NCI-H2196 (cell line): ENCODE measurements at regions not wholly inside any gene's neighbourhood (a gene's known extent, or its start where the extent isn't known, plus 50 kb on each side); places are given as distances from the start of the nearest gene placed in this dataset.
"Not testable (repeated sequence)": the region's sequence is repeated elsewhere in the genome, so short reads cannot be mapped to it uniquely, and the experiment has no call there.

ENCODE experiments used
- DNase-seq: peaks from one replicate; lab custom pipeline; 2025; ENCODE audit not compliant: unreplicated experiment; lab: John Stamatoyannopoulos, UW

DNA sequence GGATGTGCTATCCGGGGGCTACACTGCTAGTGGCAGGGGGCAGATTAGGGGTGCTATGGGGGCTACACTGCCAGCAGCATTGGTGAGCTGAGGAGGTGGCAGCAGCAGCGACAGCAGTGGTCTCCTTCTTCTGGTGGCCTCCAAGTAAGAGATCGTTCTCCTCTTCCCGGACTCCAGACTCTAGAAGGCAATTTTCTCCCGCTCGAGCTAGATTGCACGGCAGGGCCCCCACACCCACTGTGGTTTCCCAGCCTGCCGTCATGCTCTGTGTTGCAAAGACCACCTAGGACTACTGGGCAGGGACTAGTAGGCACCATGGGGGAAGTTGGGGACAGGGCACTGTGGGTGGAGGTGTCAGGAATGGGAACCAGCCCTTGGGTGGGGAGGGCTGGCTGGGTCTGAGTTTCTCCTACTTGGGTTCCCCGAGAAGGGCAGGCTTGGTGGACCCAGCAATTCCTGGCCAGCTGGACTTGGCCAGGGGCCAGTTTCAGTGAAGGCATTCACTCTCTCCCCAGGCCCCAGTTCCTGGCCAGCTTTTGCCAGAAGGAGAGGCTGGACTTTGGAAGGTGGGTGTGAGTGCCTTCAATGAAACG lies 203.4 kb upstream of the WSB1 start:
- DNase-seq: not testable (repeated sequence)

DNA sequence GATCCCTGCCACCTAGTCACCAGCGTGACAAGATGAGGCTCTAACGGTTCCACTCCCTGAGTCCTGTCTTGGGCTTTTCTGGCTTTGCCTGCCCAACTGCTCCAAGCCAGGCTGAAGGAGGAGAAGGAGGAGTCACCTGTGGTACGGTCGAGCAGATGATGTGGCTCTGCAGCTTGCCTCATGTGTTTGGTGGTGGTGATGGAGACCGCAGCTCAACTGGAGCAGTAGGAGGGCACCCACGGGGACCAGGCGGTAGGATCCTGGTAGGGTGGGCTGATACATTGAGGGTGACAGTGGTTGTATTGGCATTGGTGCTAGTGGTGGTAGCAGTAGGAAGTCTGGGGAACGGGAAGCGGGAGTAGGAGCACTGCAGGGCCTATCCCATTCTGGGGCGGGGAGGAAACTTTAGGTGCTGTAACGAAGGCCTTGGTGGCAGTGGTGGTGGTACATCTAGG lies 202.8 kb upstream of the WSB1 start:
- DNase-seq: no peak

DNA sequence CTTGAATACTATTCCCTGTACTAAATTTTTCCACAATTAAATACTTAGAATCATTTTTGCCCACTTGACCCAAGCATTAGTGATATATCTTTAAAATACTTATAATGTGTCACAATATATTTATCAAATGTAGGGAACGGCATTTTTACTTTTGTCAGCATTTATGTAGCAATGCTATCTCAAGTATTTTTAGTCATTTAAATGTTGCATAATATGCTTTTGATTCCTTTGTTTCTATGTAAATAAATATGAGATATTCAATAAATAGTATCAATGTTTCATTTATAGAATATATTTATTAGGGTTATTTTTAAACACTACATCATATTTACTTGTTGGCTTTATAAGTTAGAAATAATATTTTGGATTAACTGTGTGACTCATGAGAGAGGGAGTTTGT lies 199.7 kb upstream of the WSB1 start:
- DNase-seq: not testable (repeated sequence)

DNA sequence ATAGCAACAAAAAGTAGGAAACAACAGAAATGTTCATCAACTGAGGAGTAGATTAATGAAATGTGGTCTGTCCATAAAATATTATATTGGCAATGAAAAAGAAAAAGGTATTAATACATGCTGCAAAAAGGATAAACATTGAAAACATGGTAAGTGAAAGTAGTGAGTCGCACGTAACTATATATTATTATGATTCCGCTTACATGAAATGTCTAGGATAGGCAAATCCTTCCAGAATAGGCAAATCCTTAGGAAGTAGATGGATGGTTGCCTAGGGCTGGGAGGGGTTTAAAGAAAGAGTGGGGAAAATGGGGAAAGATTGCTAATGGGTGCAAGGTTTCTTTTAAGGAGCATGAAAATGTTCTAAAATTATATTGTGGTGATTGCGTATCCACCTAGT lies 198.1 kb upstream of the WSB1 start:
- DNase-seq: not testable (repeated sequence)

DNA sequence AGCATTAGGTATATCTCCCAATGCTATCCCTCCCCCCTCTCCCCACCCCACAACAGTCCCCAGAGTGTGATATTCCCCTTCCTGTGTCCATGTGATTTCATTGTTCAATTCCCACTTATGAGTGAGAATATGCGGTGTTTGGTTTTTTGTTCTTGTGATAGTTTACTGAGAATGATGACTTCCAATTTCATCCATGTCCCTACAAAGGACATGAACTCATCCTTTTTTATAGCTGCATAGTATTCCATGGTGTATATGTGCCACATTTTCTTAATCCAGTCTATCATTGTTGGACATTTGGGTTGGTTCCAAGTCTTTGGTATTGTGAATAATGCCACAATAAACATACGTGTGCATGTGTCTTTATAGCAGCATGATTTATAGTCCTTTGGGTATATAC lies 194.6 kb upstream of the WSB1 start:
- DNase-seq: not testable (repeated sequence)

DNA sequence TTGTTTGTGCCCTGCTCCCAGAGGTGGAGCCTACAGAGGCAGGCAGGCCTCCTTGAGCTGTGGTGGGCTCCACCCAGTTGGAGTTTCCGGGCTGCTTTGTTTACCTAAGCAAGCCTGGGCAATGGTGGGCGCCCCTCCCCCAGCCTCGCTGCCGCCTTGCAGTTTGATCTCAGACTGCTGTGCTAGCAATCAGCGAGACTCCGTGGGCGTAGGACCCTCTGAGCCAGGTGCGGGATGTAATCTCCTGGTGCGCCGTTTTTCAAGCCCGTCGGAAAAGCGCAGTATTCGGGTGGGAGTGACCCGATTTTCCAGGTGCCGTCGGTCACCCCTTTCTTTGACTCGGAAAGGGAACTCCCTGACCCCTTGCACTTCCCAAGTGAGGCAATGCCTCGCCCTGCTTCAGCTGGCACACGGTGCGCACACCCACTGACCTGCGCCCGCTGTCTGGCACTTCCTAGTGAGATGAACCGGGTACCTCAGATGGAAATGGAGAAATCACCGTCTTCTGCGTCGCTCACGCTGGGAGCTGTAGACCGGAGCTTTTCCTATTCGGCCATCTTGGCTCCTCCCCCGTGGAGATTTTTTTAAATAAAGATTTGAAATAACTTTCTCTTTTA lies 189.2 kb upstream of the WSB1 start:
- not testable (repeated sequence) for DNase-seq

DNA sequence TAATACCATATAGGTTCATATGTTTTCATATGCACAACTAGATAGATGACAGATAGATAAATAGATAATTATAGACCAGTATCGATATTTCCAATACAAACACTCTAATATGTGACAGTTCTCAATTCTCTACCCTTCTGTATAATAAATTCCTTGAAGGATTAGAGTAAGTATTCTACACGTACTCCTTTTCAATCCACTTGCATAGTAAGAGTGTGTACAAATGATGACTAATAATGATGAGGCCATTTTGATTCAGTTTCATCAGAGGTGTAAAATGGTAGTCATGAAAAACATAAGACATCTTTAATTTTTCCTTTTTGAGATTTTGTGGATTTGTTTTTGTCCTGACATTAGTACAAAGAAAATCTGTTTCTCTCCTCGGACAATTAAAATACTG lies 188.3 kb upstream of the WSB1 start:
- no peak for DNase-seq

DNA sequence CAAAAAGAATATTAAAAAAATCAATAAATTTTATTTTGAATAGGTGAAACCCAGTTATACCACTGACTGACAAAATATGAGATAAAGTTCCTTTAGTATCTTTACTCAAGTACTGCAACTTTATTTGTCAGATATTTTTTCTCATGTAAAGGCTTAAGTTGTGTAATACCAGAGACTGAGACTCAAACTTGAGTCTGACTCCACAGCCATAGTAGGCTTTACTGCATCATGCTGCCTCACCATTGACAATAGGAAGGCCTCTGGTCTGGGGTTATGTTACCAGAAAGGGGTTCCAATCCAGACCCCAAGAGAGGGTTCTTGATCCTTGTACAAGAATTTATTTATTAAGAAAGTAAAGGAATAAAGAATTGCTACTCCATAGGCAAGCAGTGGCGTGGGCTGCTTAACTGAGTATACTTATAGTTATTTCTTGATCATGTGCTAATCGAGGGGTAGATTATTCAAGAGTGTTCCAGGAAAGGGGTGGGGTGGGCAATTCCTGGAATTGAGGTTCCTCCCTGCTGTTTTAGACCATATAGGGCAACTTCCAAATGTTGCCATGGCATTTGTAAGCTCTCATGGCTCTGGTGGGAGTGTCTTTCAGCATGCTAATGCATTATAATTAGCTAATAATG lies 187.4 kb upstream of the WSB1 start:
- no peak for DNase-seq

DNA sequence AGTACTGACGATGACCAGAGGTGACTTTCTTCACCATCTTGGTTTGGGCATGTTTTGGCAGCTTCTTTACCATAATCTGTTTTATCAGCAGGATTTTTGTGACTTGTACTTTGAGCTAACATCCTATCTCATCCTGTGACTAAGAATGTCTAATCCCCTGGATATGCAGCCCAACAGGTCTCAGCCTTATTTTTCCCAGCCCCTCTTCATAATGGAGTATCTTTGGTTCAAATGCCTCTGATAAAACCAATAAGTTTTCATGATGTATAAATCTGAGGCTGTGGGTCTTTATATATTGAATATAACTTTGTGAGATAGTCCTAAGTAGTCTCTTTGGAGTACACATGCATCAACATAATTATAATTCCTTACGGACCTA lies 186.9 kb upstream of the WSB1 start:
- DNase-seq: no peak

DNA sequence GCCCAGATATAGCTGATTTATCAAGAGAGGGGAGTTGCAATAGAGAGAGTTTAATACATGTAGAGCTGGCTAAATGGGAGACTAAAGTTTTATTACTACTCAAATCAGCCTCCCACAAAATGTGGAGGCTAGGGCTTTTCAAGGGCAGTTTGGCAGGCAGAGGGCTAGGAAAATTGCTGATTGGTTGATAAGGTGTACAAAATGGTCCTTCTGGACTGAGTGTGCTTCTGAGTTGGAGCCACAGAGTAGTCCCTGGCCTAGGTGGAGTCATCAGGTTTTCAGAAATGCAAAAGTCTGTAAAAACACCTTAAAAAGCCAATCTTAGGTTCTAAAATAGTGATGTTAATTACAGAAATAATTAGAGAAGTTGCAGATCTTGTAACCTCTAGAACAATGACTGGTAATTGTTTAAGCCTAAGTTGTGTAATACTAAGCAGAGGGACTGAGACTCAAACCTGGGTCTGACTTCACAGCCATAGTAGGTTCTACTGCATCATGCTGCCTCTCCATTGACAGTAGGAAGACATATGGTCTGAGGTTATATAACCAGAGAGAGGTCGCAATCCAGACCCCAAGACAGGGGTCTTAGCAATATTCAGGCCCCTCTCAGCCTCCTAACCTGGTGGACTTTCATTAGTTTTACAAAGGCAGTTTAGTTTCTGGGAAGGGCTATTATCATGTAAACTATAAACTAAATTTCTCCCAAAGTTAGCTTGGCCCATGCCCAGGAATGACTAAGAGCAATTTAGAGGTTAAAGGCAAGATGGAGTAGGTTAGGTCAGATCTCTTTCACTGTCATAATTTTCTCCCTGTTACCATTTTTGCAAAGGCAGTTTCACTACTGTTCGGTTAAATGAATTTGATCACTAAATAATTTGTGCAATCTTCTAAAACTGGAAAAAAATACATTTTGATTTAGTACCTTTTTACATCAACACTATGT lies 186.3 kb upstream of the WSB1 start:
- not testable (repeated sequence) for DNase-seq

DNA sequence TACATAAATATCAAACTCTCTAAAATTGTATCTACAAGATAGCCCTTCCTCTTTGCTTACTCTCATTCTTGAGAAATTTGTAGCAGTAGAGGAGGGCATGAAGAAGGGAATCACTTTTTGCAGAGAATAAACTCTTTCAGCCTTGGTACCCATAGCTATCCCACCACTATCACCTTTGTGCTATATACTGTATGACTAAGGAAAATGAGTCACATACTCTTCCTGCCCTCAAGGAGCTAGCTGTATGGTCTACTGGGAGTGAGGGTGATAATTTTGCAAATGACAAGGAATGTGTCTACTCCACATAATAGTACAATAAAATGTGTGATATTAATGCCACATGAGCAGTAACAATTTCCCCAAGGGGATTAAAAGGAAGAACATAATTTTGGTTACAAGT lies 184.6 kb upstream of the WSB1 start:
- no peak for DNase-seq

DNA sequence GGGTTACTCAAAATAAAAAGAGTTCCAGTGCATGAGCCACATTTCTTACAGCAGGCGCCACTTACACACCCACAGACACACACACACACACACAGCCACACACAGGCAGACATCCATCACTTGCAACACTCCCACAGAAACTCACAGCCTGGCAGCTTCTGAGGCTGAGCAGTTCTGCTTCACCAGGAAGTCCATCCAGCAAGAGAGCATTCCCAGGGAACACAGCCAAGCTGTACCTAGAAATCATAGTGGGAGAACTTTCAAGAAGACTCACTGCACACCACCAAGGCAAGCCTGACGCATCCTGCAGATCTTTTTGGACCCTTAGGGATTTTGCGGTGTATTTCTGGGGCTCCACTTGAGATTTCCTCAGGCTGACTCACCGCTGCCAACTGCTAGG lies 140.9 kb upstream of the WSB1 start:
- no peak for DNase-seq

DNA sequence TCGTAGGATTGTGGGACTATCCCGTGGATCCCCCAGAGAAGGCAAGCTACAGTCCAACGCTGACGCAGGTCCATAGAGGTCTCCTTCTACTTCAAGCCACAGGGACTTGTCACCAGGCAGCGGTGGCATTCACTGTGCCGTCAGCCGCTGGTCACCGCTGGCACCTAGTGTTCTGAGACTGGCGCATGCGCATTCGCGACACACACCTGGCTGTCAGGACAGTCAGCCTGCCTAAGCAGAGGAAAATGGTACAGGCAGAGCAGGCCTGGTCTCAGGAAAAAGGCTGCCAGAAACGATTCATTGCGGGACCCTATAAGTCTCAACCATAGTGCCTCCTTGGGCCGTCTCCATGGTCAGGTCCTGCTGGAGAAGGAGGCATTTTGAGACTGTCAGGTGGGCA lies 138.0 kb upstream of the WSB1 start:
- no peak for DNase-seq

DNA sequence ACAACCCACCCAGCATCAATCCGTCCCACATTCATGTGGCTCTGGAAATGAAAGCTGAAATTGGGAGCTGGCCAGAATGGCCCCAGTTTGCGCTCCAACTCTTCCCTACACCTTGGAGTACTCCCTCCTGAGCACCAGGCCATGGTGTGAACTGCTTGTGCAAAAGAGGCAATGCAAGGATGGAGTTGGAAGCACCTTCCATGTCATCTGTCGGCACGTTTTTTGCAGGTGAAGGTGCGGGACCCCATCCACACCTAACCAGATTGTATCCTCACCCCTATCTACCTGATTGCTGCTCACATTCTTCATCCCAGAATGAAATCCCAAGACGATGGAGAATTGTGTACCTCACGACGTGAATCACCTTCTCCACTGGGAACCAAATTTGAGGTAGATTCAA lies 136.6 kb upstream of the WSB1 start:
- DNase-seq: no peak

DNA sequence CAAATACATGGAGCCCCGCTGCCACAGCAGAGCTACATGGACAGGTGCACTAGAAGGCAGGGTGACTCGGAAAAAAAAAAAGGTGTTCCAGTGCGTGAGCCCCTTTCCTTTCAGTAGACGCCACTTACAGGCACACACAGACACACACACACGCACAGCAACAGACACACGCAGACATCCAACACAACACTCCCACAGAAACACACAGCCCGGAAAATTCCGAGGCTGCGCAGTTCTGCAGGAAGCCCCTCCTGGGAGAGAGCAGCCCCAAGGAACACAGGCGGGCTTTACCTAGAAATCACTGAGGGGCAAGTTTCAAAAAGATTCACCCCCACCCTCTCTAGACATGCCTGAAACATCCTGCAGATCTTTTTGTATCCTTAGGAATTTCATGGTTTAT lies 136.0 kb upstream of the WSB1 start:
- DNase-seq: no peak

DNA sequence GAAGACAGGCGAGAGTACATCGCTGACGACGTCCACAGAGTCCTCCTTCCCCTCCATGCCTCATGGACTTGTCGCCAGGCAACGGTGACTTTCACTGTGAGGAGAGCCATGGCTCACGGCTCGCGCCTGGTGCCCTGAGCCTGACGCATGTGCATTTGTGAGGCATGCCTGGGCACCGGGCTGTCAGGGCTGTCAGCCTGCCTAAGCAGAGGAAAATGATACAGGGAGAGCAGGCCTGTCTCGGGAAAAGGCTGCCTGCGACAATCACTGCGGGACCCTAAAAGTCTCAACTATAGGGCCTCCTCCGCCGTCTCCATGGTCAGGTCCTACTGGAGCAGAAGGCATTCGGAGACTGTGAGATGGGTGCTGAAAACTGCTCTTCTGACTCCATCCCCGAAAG lies 135.5 kb upstream of the WSB1 start:
- DNase-seq: no peak

DNA sequence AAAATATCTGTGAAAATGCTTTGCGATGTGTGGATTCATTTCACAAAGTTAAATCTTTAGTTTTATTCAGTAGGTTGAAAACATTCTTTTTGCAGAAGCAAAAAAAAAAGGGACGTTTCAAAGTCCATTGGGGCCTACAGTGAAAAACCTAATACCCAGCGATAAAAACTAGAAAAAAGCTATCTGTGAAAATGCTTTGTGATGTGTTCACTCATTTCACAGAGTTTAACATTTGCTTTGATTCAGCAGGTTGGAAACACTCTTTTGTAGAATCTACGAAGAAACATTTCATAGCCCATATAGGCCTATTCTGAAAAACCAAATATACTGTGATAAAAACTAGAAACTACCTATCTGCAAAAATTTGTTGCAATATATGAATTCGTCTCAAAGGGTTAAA lies 113.6 kb upstream of the WSB1 start:
- DNase-seq: no peak

DNA sequence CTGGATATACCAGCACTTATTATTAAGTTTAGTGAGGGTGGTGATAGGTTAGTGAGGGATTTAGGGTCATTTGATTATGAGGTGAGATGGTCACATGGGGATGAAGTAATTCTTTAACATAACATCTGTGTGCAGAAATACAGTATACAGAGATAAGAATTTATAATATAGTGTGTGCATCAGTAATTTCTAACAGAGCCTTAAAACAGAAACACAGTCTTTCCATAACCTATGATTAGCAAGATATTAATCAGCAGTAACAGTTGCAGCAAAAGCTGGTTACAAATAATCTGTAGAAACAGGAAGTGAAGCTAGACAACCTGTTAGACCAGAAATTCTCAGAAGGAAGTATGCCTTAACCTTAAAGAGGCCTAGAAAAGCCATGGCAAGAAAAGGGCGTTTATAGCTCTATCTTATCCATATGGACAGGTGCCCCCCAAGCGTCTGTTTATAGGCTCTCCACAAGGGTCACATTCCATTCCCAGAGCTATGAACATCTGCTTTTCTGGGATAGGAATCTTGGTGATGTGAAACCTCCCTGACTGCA lies 112.5 kb upstream of the WSB1 start:
- not testable (repeated sequence) for DNase-seq

DNA sequence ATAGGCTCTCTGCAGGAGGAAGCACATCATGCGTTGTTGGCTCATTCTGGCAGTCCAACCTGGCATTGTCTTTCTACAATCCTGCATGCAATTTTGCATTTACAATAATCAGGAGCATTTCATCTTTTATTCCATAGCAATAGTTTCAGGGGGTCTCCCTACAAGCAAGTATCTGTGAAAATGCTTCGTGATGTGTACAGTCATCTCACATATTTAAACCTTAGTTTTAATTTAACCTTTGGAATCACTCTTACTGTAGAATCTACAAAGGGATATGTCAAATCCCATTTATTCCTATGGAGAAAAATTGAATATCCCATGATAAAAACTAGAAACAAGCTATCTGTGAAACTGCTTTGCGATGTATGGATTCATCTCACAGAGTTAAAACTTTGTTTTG lies 112.0 kb upstream of the WSB1 start:
- DNase-seq: no peak

DNA sequence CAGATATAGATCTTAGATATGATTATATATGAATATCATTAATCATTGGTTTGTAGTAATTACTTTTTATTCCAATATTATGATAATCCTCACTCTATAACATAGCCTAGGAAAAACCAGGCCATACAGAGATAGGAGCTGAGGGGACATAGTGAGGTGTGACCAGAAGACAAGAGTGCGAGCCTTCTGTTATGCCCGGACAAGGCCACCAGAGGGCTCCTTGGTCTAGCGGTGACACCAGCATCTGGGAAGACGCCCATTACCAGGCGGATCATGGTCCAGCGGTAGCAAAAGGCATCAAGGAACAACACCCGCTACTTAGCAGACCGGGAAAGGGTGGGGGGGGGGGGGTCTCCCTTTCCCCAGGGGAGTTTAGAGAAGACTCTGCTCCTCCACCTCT lies 96.4 kb upstream of the WSB1 start:
- DNase-seq: not testable (repeated sequence)

DNA sequence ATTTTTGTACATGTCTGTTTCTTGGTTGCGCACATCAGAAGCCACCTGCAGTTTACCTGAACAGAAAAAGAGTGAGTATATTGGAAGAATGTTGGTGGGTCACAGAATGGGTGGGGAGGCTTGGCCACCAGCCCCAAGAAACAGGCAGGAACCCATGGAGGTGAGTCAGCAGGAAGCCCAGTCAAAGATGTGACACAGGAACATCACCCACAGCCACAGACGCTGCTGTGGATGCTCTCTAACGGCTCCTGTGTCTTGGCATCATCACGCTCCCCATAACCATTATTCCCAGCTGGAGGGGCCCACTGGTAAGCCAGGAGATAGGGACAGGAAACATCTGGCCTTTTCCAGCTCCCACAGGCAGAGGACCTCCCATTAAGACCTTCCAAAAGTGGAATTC lies 94.0 kb upstream of the WSB1 start:
- no peak for DNase-seq
